CD14-positive monocyte (primary cell): ENCODE measurements at regions not wholly inside any gene's neighbourhood (a gene's known extent, or its start where the extent isn't known, plus 50 kb on each side); places are given as distances from the start of the nearest gene placed in this dataset.

Source experiments
- DNase-seq, 3 donors: peaks; one replicate each; pipeline ENCODE4 v3.0.0-alpha.2; 2011 to 2022
- H2AFZ ChIP-seq: 2 replicates; pipeline ENCODE4 v1.6.0; 2012; ENCODE audit warnings: mild to moderate bottlenecking, low read depth, low read length, inconsistent platforms; ENCODE audit not compliant: insufficient read depth, poor library complexity, severe bottlenecking
- H3K27ac ChIP-seq, 2 donors: 1 replicate in 1 of 2; 2 replicates in 1 of 2; pipeline ENCODE4 v1.5.1; 2012 to 2013; ENCODE audit warnings: low read length in 2 of 2, control low read depth in 1 of 2, inconsistent platforms in 1 of 2, low read depth in 1 of 2, mild to moderate bottlenecking in 1 of 2
- H3K27me3 ChIP-seq, 2 donors: one replicate each; pipeline versions ENCODE4 v1.6.0 to v1.6.1; 2011 to 2013; ENCODE audit warnings: low read length in 2 of 2; ENCODE audit not compliant: control insufficient read depth in 2 of 2, insufficient read depth in 2 of 2
- H3K36me3 ChIP-seq, 2 donors: replicated peaks in 1 of 2; 1 replicate in 1 of 2; 2 replicates in 1 of 2; pipeline versions ENCODE4 v1.5.1 to v1.6.1; 2012 to 2013; ENCODE audit warnings: low read length in 2 of 2, control low read depth in 1 of 2, inconsistent platforms in 1 of 2, mild to moderate bottlenecking in 1 of 2; ENCODE audit not compliant: insufficient read depth in 2 of 2, control insufficient read depth in 1 of 2
- H3K4me1 ChIP-seq, 2 donors: 1 replicate in 1 of 2; 2 replicates in 1 of 2; pipeline versions ENCODE4 v1.5.1 to v1.6.1; 2012 to 2013; ENCODE audit warnings: low read length in 2 of 2, control low read depth in 1 of 2, inconsistent platforms in 1 of 2, mild to moderate bottlenecking in 1 of 2, moderate library complexity in 1 of 2; ENCODE audit not compliant: insufficient read depth in 2 of 2, control insufficient read depth in 1 of 2
- H3K4me2 ChIP-seq: replicated peaks from 2 replicates; pipeline ENCODE3; 2012; ENCODE audit warnings: low read length, moderate library complexity, mild to moderate bottlenecking; ENCODE audit not compliant: poor library complexity, severe bottlenecking; ENCODE audit errors: extremely low read depth
- H3K4me3 ChIP-seq, 3 experiments: fragments of 200-600 bp in 1 of 3; sonication (generic) in 1 of 3; replicated peaks in 1 of 3; 1 replicate in 2 of 3; 2 replicates in 1 of 3; pipeline ENCODE4 v1.5.1; 2011 to 2013; ENCODE audit warnings: low read length in 3 of 3, mild to moderate bottlenecking in 3 of 3, control low read depth in 2 of 3, low read depth in 2 of 3, inconsistent platforms in 1 of 3, moderate library complexity in 1 of 3
- H3K79me2 ChIP-seq: 2 replicates; pipeline ENCODE4 v1.6.0; 2012; ENCODE audit warnings: mild to moderate bottlenecking, control low read depth, inconsistent platforms, low read length, moderate library complexity; ENCODE audit not compliant: insufficient read depth
- H3K9ac ChIP-seq: 2 replicates; pipeline ENCODE4 v1.6.0; 2017; ENCODE audit warnings: low read length, mild to moderate bottlenecking; ENCODE audit not compliant: insufficient read depth, poor library complexity, severe bottlenecking
- H3K9me3 ChIP-seq, 2 donors: replicated peaks in 1 of 2; 1 replicate in 1 of 2; 2 replicates in 1 of 2; pipeline versions ENCODE4 v1.5.1 to v1.6.1; 2012 to 2013; ENCODE audit warnings: low read length in 2 of 2, control low read depth in 1 of 2; ENCODE audit not compliant: control insufficient read depth in 1 of 2, insufficient read depth in 1 of 2
- H4K20me1 ChIP-seq: 2 replicates; pipeline ENCODE4 v1.6.0; 2012; ENCODE audit warnings: mild to moderate bottlenecking, low read length, control low read depth, moderate library complexity; ENCODE audit not compliant: insufficient read depth
- H3K27ac Mint-ChIP-seq, 7 donors: one replicate each; pipeline ENCODE4 v1.8.0; 2020; ENCODE audit warnings: mild to moderate bottlenecking in 7 of 7, mixed read lengths in 7 of 7, moderate library complexity in 6 of 7, inconsistent platforms in 2 of 7
- H3K27me3 Mint-ChIP-seq, 3 donors: one replicate each; pipeline ENCODE4 v1.8.0; 2021 to 2022; ENCODE audit warnings: low read depth in 3 of 3, mild to moderate bottlenecking in 3 of 3, mixed read lengths in 3 of 3, moderate library complexity in 3 of 3, inconsistent platforms in 1 of 3
- H3K36me3 Mint-ChIP-seq, 2 donors: one replicate each; pipeline ENCODE4 v1.8.0; 2020; ENCODE audit warnings: mixed read lengths in 2 of 2, inconsistent platforms in 1 of 2, mild to moderate bottlenecking in 1 of 2
- H3K4me1 Mint-ChIP-seq: one replicate; pipeline ENCODE4 v1.8.0; 2020; ENCODE audit warnings: mild to moderate bottlenecking, mixed read lengths
- H3K4me3 Mint-ChIP-seq, 2 donors: one replicate each; pipeline ENCODE4 v1.8.0; 2020; ENCODE audit warnings: mild to moderate bottlenecking in 2 of 2, mixed read lengths in 2 of 2, moderate library complexity in 1 of 2
- H3K9me3 Mint-ChIP-seq, 7 donors: one replicate each; pipeline ENCODE4 v1.8.0; 2020 to 2022; ENCODE audit warnings: mixed read lengths in 7 of 7, mild to moderate bottlenecking in 6 of 7, moderate library complexity in 6 of 7, inconsistent platforms in 2 of 7
- WGBS: methylation state at CpG from one replicate; pipeline ENCODE4 v1.1.5; 2013; ENCODE audit warnings: missing lambda C conversion rate; ENCODE audit not compliant: insufficient coverage; 5-methylcytosine and 5-hydroxymethylcytosine counted together
- intact Hi-C, 2 donors: fragments of 100-400 bp; cut with micrococcal nuclease; formaldehyde crosslinking; loops; one replicate each; pipeline versions ENCODE4 v1.15.0 to v1.15.1; 2023
- TF ChIP-seq, protein P1 (sequence below): fragments of 200-600 bp; IDR thresholded peaks from one replicate; pipeline ENCODE4 v1.8.0; 2022; ENCODE audit warnings: antibody characterized with exemption, mild to moderate bottlenecking

DNA sequence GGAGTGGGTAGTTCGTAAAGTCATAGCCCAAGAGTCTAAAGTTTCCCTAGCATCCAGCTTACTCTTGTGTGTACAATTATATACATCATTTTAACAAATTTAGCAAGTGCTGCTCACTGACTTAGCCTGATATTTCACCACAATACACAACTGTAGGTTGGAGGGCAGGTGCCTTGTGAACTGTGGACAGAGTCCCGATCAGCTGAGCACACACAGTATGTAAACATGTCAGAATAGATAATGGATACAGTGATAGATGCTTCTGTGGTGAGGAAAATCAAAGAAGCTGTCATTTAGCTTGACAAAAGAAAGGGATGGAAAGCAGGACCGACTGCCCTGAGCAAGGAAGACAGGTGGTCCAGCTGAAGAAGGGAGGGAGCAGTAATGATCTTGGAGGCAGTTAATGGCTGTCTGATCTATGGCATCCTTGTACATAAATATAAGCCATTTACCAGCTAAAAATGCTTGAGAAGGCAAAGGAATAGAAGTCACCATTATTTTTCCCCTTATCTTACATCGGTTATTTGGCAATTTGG, 372.8 kb upstream of the UBE2E3 start:
- no peak for DNase-seq
- H3K36me3 ChIP-seq: no peaks in the 10 kb centered on the region
- no CpG with 5 or more reads among the region's 4 CpGs for WGBS
- no peaks in the 10 kb centered on the region for H3K9me3 ChIP-seq
- H3K4me1 ChIP-seq: no peaks in the 10 kb centered on the region
- H3K9ac ChIP-seq: no peak overlapping the region
- H3K79me2 ChIP-seq: no peaks in the 10 kb centered on the region
- no peaks in the 10 kb centered on the region for H3K27me3 Mint-ChIP-seq
- H2AFZ ChIP-seq: no peak overlapping the region
- H4K20me1 ChIP-seq: no peaks in the 10 kb centered on the region
- H3K27ac Mint-ChIP-seq: no peak overlapping the region
- no peaks in the 10 kb centered on the region for H3K27me3 ChIP-seq
- H3K4me3 Mint-ChIP-seq: no peak overlapping the region
- peaks cover 0 to 2% (median 0%) of the 10 kb centered on the region in 7 donors for H3K9me3 Mint-ChIP-seq
- no peak overlapping the region for H3K4me3 ChIP-seq
- no peaks in the 10 kb centered on the region for H3K36me3 Mint-ChIP-seq
- H3K4me1 Mint-ChIP-seq: no peaks in the 10 kb centered on the region
- H3K27ac ChIP-seq: no peak overlapping the region
- intact Hi-C loops: no loop called here
- TF ChIP-seq, protein P1, sequence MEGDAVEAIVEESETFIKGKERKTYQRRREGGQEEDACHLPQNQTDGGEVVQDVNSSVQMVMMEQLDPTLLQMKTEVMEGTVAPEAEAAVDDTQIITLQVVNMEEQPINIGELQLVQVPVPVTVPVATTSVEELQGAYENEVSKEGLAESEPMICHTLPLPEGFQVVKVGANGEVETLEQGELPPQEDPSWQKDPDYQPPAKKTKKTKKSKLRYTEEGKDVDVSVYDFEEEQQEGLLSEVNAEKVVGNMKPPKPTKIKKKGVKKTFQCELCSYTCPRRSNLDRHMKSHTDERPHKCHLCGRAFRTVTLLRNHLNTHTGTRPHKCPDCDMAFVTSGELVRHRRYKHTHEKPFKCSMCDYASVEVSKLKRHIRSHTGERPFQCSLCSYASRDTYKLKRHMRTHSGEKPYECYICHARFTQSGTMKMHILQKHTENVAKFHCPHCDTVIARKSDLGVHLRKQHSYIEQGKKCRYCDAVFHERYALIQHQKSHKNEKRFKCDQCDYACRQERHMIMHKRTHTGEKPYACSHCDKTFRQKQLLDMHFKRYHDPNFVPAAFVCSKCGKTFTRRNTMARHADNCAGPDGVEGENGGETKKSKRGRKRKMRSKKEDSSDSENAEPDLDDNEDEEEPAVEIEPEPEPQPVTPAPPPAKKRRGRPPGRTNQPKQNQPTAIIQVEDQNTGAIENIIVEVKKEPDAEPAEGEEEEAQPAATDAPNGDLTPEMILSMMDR: no peak
- no peak overlapping the region for H3K4me2 ChIP-seq

DNA sequence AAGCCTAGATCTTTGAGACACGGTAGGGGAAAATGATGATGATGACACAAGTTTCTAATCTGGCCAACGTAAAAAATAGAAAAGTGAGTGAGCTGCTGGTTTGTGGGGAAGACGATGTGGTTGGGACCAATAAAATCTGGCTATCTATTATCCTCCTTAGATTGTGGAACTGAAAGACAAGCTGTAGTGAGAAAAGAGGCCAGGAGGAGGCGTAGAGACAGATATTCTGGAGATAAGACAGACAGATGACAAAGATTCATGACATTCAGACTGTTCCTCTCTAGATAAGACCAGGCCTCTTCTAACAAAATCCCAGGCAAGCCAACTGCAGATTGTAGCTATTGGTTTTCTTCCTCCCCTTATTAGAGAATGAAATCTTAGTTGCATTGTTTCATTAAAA, 376.3 kb upstream of the UBE2E3 start:
- TF ChIP-seq, protein P1: no peak
- no peaks in the 10 kb centered on the region for H3K9me3 ChIP-seq
- H3K4me2 ChIP-seq: no peak overlapping the region
- no peaks in the 10 kb centered on the region for H3K27me3 ChIP-seq
- H3K36me3 ChIP-seq: no peaks in the 10 kb centered on the region
- intact Hi-C loops: no loop called here
- WGBS: 67% methylated on average over 1 of the region's 4 CpGs
- Mint-ChIP-seq H3K36me3 (no peaks in the 10 kb centered on the region), H3K4me3 (no peak overlapping the region), H3K27me3 (no peaks in the 10 kb centered on the region), H3K4me1 (no peaks in the 10 kb centered on the region), H3K9me3 (peaks cover 0 to 2% (median 0%) of the 10 kb centered on the region in 7 donors), H3K27ac (no peak overlapping the region)
- H3K9ac ChIP-seq: no peak overlapping the region
- no peak for DNase-seq
- H3K4me3 ChIP-seq: no peak overlapping the region
- no peak overlapping the region for H3K27ac ChIP-seq
- H3K79me2 ChIP-seq: no peaks in the 10 kb centered on the region
- H3K4me1 ChIP-seq: no peaks in the 10 kb centered on the region
- no peaks in the 10 kb centered on the region for H4K20me1 ChIP-seq
- no peak overlapping the region for H2AFZ ChIP-seq
